KMS-11 (cell line): ENCODE measurements at regions not wholly inside any gene's neighbourhood (a gene's known extent, or its start where the extent isn't known, plus 50 kb on each side); places are given as distances from the start of the nearest gene placed in this dataset.
"Not testable (repeated sequence)": the region's sequence is repeated elsewhere in the genome, so short reads cannot be mapped to it uniquely, and the experiment has no call there.

Source experiments
- H2AFZ ChIP-seq: fragments of 200-600 bp; sonication (generic); 2 replicates; pipeline ENCODE4 v1.6.1; 2016; ENCODE audit warnings: antibody characterized with exemption, mixed run types, low read depth
- H3K27ac ChIP-seq: fragments of 200-600 bp; sonication (generic); 2 replicates; pipeline ENCODE4 v1.6.1; 2016; ENCODE audit warnings: mild to moderate bottlenecking, mixed run types
- H3K27me3 ChIP-seq: fragments of 200-600 bp; sonication (generic); 2 replicates; pipeline ENCODE4 v1.6.1; 2017; ENCODE audit warnings: mild to moderate bottlenecking, low read depth, mixed run types, moderate library complexity; ENCODE audit not compliant: insufficient read depth
- H3K36me3 ChIP-seq: fragments of 200-600 bp; sonication (generic); 2 replicates; pipeline ENCODE4 v1.6.1; 2017; ENCODE audit warnings: mild to moderate bottlenecking, mixed run types; ENCODE audit not compliant: insufficient read depth
- H3K4me1 ChIP-seq: fragments of 200-600 bp; sonication (generic); 2 replicates; pipeline ENCODE4 v1.6.1; 2016; ENCODE audit warnings: mild to moderate bottlenecking, low read depth, mixed run types; ENCODE audit not compliant: poor library complexity, severe bottlenecking
- H3K4me2 ChIP-seq: fragments of 200-600 bp; sonication (generic); 2 replicates; pipeline ENCODE4 v1.7.0; 2016; ENCODE audit warnings: mild to moderate bottlenecking, mixed run types
- H3K4me3 ChIP-seq: fragments of 200-600 bp; sonication (generic); IDR thresholded peaks from 2 replicates; pipeline ENCODE4 v1.6.1; 2017; ENCODE audit warnings: low read depth, low read length, mixed read lengths; ENCODE audit not compliant: insufficient read depth
- H3K79me2 ChIP-seq: fragments of 200-600 bp; sonication (generic); 2 replicates; pipeline ENCODE4 v1.6.1; 2016; ENCODE audit warnings: low read depth, mixed run types; ENCODE audit not compliant: insufficient read depth
- H3K9ac ChIP-seq: fragments of 200-600 bp; sonication (generic); 2 replicates; pipeline ENCODE4 v1.6.1; 2016; ENCODE audit warnings: mild to moderate bottlenecking, mixed run types
- H4K20me1 ChIP-seq: fragments of 200-600 bp; sonication (generic); 2 replicates; pipeline ENCODE4 v1.6.1; 2016; ENCODE audit warnings: mild to moderate bottlenecking, mixed run types; ENCODE audit not compliant: insufficient read depth
- CTCF ChIP-seq: fragments of 200-600 bp; sonication (generic); conservative IDR thresholded peaks from 2 replicates; pipeline ENCODE4 v1.6.1; 2017; ENCODE audit warnings: low read depth, mild to moderate bottlenecking, antibody characterized with exemption, low read length, moderate library complexity, mixed read lengths

DNA sequence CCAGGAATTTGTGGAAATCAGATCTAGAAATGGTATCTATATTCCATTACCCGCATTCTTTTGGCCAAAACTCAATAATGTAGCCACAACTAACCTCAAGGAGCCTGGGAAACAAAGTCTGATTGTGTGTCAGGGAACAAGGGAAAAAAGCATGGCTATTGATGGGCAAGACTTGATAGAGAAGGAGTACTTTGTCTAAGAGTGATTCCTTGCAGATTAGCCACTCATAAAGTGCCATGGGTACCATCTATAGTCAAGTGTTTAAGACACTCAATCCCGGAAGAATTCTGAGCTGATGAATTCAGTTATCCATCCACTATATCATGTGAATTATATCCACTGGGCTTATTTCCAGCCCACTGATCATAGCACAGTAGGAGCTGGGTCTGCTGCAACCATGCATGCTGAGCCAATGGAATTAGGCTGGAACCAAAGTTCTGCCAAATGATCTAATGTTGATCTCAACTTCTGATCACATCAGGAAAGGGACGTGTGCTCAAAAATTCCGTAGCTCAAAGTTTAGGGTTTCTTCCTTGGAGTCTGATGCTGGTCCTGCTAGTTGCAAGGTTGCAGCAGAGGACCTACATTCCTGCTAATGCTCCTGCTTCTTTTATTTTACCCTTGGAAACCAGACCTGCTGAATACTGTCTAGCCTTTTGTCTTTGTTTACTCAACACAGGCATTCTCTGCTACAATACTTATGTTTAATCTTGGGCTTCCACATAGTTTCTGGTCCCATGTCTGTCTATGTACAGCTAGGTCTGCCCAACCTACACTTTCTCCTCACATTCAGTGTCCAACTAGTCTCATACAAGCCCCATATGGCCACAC is 629.7 kb downstream of the IRS1 start:
- no peaks in the 10 kb centered on the region for H3K4me1 ChIP-seq
- H3K36me3 ChIP-seq = no peaks in the 10 kb centered on the region
- H3K79me2 ChIP-seq = no peaks in the 10 kb centered on the region
- no peak overlapping the region for H3K4me3 ChIP-seq
- H3K9ac ChIP-seq = no peak overlapping the region
- TF ChIP-seq CTCF = no peak
- no peaks in the 10 kb centered on the region for H4K20me1 ChIP-seq
- no peak overlapping the region for H3K27ac ChIP-seq
- no peak overlapping the region for H2AFZ ChIP-seq
- no peak overlapping the region for H3K4me2 ChIP-seq
- H3K27me3 ChIP-seq = no peaks in the 10 kb centered on the region

- H4K20me1 ChIP-seq = no peaks in the 10 kb centered on the region
- TF ChIP-seq CTCF = no peak
- H3K27ac ChIP-seq = no peak overlapping the region
- H3K4me3 ChIP-seq = no peak overlapping the region
- no peak overlapping the region for H3K9ac ChIP-seq
- no peaks in the 10 kb centered on the region for H3K36me3 ChIP-seq
- no peaks in the 10 kb centered on the region for H3K4me1 ChIP-seq
- H3K4me2 ChIP-seq = no peak overlapping the region
- no peaks in the 10 kb centered on the region for H3K27me3 ChIP-seq
- no peak overlapping the region for H2AFZ ChIP-seq
- no peaks in the 10 kb centered on the region for H3K79me2 ChIP-seq
Observed at GRCh38 chr2:226168496-226169160, 631.0 kb downstream of the IRS1 start.

- no peak for TF ChIP-seq CTCF
- Histone ChIP-seq H3K27ac (no peak overlapping the region), H3K9ac (no peak overlapping the region)
Observed at GRCh38 chr2:226164512-226164911, 635.1 kb downstream of the IRS1 start.

GRCh38 chr2:226160617-226161016 is 639.0 kb downstream of the IRS1 start:
- not testable (repeated sequence) for H3K27me3 ChIP-seq, H4K20me1 ChIP-seq, H3K27ac ChIP-seq, H2AFZ ChIP-seq, H3K4me3 ChIP-seq, H3K4me1 ChIP-seq, H3K4me2 ChIP-seq, H3K36me3 ChIP-seq, H3K9ac ChIP-seq, H3K79me2 ChIP-seq

More at GRCh38 chr2:226164512-226164911, 635.1 kb downstream of the IRS1 start:
- Histone ChIP-seq H2AFZ (no peak overlapping the region), H3K36me3 (no peaks in the 10 kb centered on the region), H4K20me1 (no peaks in the 10 kb centered on the region), H3K79me2 (no peaks in the 10 kb centered on the region), H3K4me3 (no peak overlapping the region), H3K4me1 (no peaks in the 10 kb centered on the region), H3K4me2 (no peak overlapping the region), H3K27me3 (no peaks in the 10 kb centered on the region)
